Glutamatergic neuron (in vitro differentiated cells): ENCODE measurements at regions not wholly inside any gene's neighbourhood (a gene's known extent, or its start where the extent isn't known, plus 50 kb on each side); places are given as distances from the start of the nearest gene placed in this dataset.

Source experiments
- DNase-seq: peaks from one replicate; pipeline ENCODE4 v3.0.0; 2022
- H3K27ac Mint-ChIP-seq: one replicate; pipeline ENCODE4 v1.8.0; 2020; ENCODE audit warnings: mild to moderate bottlenecking, mixed read lengths, inconsistent platforms; ENCODE audit not compliant: unreplicated experiment
- H3K27me3 Mint-ChIP-seq: one replicate; pipeline ENCODE4 v1.8.0; 2020; ENCODE audit warnings: mild to moderate bottlenecking, moderate library complexity, mixed read lengths, inconsistent platforms; ENCODE audit not compliant: unreplicated experiment
- H3K36me3 Mint-ChIP-seq: one replicate; pipeline ENCODE4 v1.8.0; 2020; ENCODE audit warnings: mild to moderate bottlenecking, mixed read lengths, inconsistent platforms; ENCODE audit not compliant: unreplicated experiment
- H3K4me1 Mint-ChIP-seq: one replicate; pipeline ENCODE4 v1.8.0; 2020; ENCODE audit warnings: mild to moderate bottlenecking, low read depth, mixed read lengths, inconsistent platforms; ENCODE audit not compliant: unreplicated experiment
- H3K4me3 Mint-ChIP-seq: one replicate; pipeline ENCODE4 v1.8.0; 2020; ENCODE audit warnings: mild to moderate bottlenecking, mixed read lengths, inconsistent platforms; ENCODE audit not compliant: unreplicated experiment
- H3K9me3 Mint-ChIP-seq: one replicate; pipeline ENCODE4 v1.8.0; 2020; ENCODE audit warnings: mild to moderate bottlenecking, moderate library complexity, mixed read lengths, inconsistent platforms; ENCODE audit not compliant: unreplicated experiment
- TF ChIP-seq, protein P1 (sequence below): fragments of 200-600 bp; sonication (generic); IDR thresholded peaks from one replicate; pipeline ENCODE4 v1.5.0; 2021; ENCODE audit not compliant: partially characterized antibody, unreplicated experiment

DNA sequence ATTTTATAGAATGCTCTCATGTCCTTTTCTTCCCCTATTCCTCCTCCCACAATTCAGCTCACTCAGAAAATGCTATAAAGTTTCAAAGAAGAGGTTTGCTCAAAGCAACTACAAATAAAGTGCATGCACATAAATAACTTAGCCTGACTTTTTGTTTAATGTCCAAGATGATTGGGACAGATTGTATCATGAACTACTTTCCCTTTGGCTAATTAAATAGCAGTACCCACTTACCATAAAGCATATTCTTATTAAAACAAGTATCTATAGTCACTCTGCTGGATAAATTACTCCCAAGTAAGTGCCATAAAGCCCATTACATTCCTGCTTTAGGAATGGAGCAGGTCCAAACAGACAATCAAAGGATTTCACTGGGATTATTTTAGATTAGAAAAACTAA is 576.0 kb downstream of the LMO4 start:
- no peaks in the 10 kb centered on the region for H3K4me1 Mint-ChIP-seq
- H3K36me3 Mint-ChIP-seq, result no peaks in the 10 kb centered on the region
- H3K4me3 Mint-ChIP-seq, result no peak overlapping the region
- TF ChIP-seq, protein P1, sequence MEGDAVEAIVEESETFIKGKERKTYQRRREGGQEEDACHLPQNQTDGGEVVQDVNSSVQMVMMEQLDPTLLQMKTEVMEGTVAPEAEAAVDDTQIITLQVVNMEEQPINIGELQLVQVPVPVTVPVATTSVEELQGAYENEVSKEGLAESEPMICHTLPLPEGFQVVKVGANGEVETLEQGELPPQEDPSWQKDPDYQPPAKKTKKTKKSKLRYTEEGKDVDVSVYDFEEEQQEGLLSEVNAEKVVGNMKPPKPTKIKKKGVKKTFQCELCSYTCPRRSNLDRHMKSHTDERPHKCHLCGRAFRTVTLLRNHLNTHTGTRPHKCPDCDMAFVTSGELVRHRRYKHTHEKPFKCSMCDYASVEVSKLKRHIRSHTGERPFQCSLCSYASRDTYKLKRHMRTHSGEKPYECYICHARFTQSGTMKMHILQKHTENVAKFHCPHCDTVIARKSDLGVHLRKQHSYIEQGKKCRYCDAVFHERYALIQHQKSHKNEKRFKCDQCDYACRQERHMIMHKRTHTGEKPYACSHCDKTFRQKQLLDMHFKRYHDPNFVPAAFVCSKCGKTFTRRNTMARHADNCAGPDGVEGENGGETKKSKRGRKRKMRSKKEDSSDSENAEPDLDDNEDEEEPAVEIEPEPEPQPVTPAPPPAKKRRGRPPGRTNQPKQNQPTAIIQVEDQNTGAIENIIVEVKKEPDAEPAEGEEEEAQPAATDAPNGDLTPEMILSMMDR, result no peak
- H3K9me3 Mint-ChIP-seq, result no peaks in the 10 kb centered on the region
- peaks cover 2% of the 10 kb centered on the region for H3K27me3 Mint-ChIP-seq
- no peak overlapping the region for H3K27ac Mint-ChIP-seq
- no peak for DNase-seq

DNA sequence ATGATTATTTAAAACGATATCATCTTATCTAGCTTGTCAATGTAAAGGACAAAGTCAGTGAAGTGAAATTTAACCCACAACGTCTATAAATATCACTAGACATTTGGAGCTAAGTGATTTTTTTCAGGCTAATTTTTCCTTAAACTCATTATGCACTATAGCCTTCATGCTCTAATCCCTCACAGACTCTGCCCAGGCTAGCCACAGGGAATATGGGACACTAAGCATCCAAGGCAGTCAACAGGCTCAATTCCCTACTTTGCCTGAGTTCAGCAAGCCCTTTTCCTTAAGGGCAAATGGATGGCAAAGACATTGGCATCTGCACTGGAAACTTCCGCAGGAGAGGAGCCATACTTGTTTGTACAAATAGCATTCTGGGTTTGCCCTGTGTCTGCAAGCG is 577.0 kb downstream of the LMO4 start:
- no peaks in the 10 kb centered on the region for H3K9me3 Mint-ChIP-seq
- H3K36me3 Mint-ChIP-seq, result no peaks in the 10 kb centered on the region
- no peak overlapping the region for H3K4me3 Mint-ChIP-seq

DNA sequence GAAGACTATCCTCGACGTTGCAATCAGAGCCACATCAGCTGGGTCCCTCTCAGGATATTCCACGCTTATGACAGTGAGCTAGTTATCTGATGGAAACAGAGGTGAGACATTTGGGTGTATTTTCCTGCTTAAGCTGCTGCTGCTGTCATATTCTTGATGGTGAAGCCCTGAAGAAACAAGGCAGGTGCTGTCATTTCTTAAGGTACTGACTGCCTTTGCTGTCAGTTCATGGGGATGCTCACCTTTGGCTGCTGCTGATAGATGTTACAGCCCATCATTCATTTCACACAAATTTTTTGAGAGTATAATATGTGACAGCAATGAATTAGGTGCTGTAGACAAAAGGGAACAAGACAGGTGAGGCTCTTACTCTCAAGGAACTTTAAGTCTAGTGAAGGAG is 577.4 kb downstream of the LMO4 start:
- Mint-ChIP-seq H3K4me1 (no peaks in the 10 kb centered on the region), H3K4me3 (no peak overlapping the region), H3K27ac (no peak overlapping the region), H3K36me3 (no peaks in the 10 kb centered on the region), H3K9me3 (no peaks in the 10 kb centered on the region), H3K27me3 (peaks cover 2% of the 10 kb centered on the region)
- DNase-seq, result no peak
- TF ChIP-seq, protein P1, result no peak

More for the DNA sequence above, 577.0 kb downstream of the LMO4 start:
- H3K4me1 Mint-ChIP-seq, result no peaks in the 10 kb centered on the region
- no peak overlapping the region for H3K27ac Mint-ChIP-seq
- no peak for DNase-seq
- TF ChIP-seq, protein P1, result no peak
- peaks cover 2% of the 10 kb centered on the region for H3K27me3 Mint-ChIP-seq

DNA sequence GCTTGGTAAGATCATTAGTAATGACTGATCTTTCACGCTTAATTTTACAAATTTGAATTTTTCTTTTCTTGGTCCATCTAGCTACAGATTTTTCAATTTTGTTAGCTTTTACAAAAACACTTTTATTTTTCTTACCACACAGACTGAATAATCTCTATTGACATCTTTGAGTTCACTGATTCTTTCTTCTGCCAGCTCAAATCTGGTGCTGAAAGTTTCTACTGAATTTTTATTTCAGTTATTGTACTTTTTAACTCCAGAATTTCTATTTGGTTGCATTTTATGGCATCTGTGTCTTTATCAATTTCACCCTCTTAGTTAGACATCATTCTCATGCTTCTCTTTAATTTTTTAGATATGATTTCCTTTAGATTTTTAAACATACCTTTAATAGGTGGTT is 584.7 kb downstream of the LMO4 start:
- Mint-ChIP-seq H3K27ac (no peak overlapping the region), H3K4me3 (no peak overlapping the region), H3K9me3 (peaks cover 4% of the 10 kb centered on the region), H3K4me1 (no peaks in the 10 kb centered on the region), H3K36me3 (peaks cover 7% of the 10 kb centered on the region), H3K27me3 (no peaks in the 10 kb centered on the region)
- TF ChIP-seq, protein P1, result no peak
- no peak for DNase-seq

DNA sequence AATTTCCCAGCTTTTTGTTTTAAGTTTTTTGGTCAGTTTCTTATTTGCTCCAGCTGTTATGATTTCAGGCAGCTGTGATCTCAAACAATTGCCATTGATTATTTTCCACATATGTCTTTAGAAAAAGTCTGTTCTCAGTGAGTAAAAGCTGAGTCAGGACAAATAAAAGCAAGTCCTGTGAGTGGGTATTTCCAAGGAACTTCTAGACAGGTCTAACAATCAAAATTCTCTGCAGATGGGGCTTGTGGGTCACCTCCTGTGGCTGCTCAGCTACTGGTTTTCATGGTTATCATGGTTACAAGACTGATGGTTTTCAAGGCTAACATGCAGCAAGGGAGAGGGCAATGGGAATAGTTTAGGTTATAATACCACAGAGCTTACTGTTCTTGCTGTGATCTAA is 585.7 kb downstream of the LMO4 start:
- H3K4me1 Mint-ChIP-seq, result no peaks in the 10 kb centered on the region
- peaks cover 4% of the 10 kb centered on the region for H3K9me3 Mint-ChIP-seq
- no peak for DNase-seq
- H3K27me3 Mint-ChIP-seq, result no peaks in the 10 kb centered on the region
- TF ChIP-seq, protein P1, result no peak
- peaks cover 7% of the 10 kb centered on the region for H3K36me3 Mint-ChIP-seq
- H3K4me3 Mint-ChIP-seq, result no peak overlapping the region
- H3K27ac Mint-ChIP-seq, result no peak overlapping the region
